Activated naive CD8-positive, alpha-beta T cell treated with anti-CD3 and anti-CD28 coated beads, Interleukin-2, amount 50 U/mL, for 24 hours (primary cell): ENCODE measurements at regions not wholly inside any gene's neighbourhood (a gene's known extent, or its start where the extent isn't known, plus 50 kb on each side); places are given as distances from the start of the nearest gene placed in this dataset.
A peak's percentile ranks its signal among the peaks of the same experiment; 100 is the strongest.

Source experiments
- ATAC-seq: fragments of 150-1000 bp; cut with Tn5 transposase; one replicate; pipeline ENCODE4 v1.10.0; 2021
- DNase-seq: peaks from one replicate; pipeline ENCODE4 v3.0.0; 2021
- H3K27ac Mint-ChIP-seq: one replicate; pipeline ENCODE4 v1.8.0; 2021; ENCODE audit warnings: mild to moderate bottlenecking, mixed read lengths
- H3K27me3 Mint-ChIP-seq: one replicate; pipeline ENCODE4 v1.8.0; 2021; ENCODE audit warnings: mixed read lengths
- H3K36me3 Mint-ChIP-seq: one replicate; pipeline ENCODE4 v1.8.0; 2021; ENCODE audit warnings: low read depth, mixed read lengths
- H3K4me1 Mint-ChIP-seq: one replicate; pipeline ENCODE4 v1.8.0; 2021; ENCODE audit warnings: mixed read lengths
- H3K4me3 Mint-ChIP-seq: one replicate; pipeline ENCODE4 v1.8.0; 2021; ENCODE audit warnings: mild to moderate bottlenecking, moderate library complexity, mixed read lengths
- H3K9me3 Mint-ChIP-seq: one replicate; pipeline ENCODE4 v1.8.0; 2021; ENCODE audit warnings: mixed read lengths

- Mint-ChIP-seq H3K4me3 (no peak overlapping the region), H3K27ac (no peak overlapping the region), H3K4me1 (no peaks in the 10 kb centered on the region), H3K36me3 (no peaks in the 10 kb centered on the region), H3K27me3 (no peaks in the 10 kb centered on the region), H3K9me3 (peaks cover 4% of the 10 kb centered on the region)
- DNase-seq (no peak), ATAC-seq (no peak)
These were observed 981.7 kb upstream of the B3GALT2 start for GRCh38 chr1:194167956-194168640.

GRCh38 chr1:194164755-194165154 is 978.3 kb upstream of the B3GALT2 start:
- no peak overlapping the region for H3K4me3 Mint-ChIP-seq
- ATAC-seq (no peak), DNase-seq (no peak)
- H3K27me3 Mint-ChIP-seq = no peaks in the 10 kb centered on the region
- H3K4me1 Mint-ChIP-seq = no peaks in the 10 kb centered on the region
- peaks cover 4% of the 10 kb centered on the region for H3K9me3 Mint-ChIP-seq
- H3K36me3 Mint-ChIP-seq = no peaks in the 10 kb centered on the region
- no peak overlapping the region for H3K27ac Mint-ChIP-seq

GRCh38 chr1:194161591-194161990 is 975.2 kb upstream of the B3GALT2 start:
- Mint-ChIP-seq H3K27ac (no peak overlapping the region), H3K9me3 (no peaks in the 10 kb centered on the region), H3K4me1 (no peaks in the 10 kb centered on the region), H3K36me3 (peaks cover 2% of the 10 kb centered on the region), H3K4me3 (no peak overlapping the region), H3K27me3 (no peaks in the 10 kb centered on the region)
- ATAC-seq = no peak
- no peak for DNase-seq

- no peak for DNase-seq
- Mint-ChIP-seq H3K27me3 (no peaks in the 10 kb centered on the region), H3K36me3 (peaks cover 2% of the 10 kb centered on the region), H3K4me1 (no peaks in the 10 kb centered on the region), H3K4me3 (no peak overlapping the region), H3K27ac (no peak overlapping the region), H3K9me3 (no peaks in the 10 kb centered on the region)
- ATAC-seq = no peak
These were observed 973.5 kb upstream of the B3GALT2 start for GRCh38 chr1:194159941-194160340.

GRCh38 chr1:194155962-194156361 is 969.5 kb upstream of the B3GALT2 start:
- H3K9me3 Mint-ChIP-seq = no peaks in the 10 kb centered on the region
- H3K27me3 Mint-ChIP-seq = no peaks in the 10 kb centered on the region
- H3K4me3 Mint-ChIP-seq = no peak overlapping the region
- peaks cover 2% of the 10 kb centered on the region for H3K36me3 Mint-ChIP-seq
- ATAC-seq (no peak), DNase-seq (no peak)
- H3K4me1 Mint-ChIP-seq = peaks cover 5% of the 10 kb centered on the region
- H3K27ac Mint-ChIP-seq = no peak overlapping the region

- H3K27me3 Mint-ChIP-seq = no peaks in the 10 kb centered on the region
- peak overlapping the region; percentile 60 for H3K4me3 Mint-ChIP-seq
- ATAC-seq (no peak), DNase-seq (no peak)
- no peaks in the 10 kb centered on the region for H3K36me3 Mint-ChIP-seq
- no peak overlapping the region for H3K27ac Mint-ChIP-seq
- peaks cover 7% of the 10 kb centered on the region for H3K4me1 Mint-ChIP-seq
- no peaks in the 10 kb centered on the region for H3K9me3 Mint-ChIP-seq
These were observed 964.6 kb upstream of the B3GALT2 start for GRCh38 chr1:194151056-194151455.

GRCh38 chr1:194150242-194150641 is 963.8 kb upstream of the B3GALT2 start:
- no peak for DNase-seq
- Mint-ChIP-seq H3K4me1 (peaks cover 7% of the 10 kb centered on the region), H3K9me3 (no peaks in the 10 kb centered on the region), H3K4me3 (no peak overlapping the region), H3K36me3 (no peaks in the 10 kb centered on the region), H3K27me3 (no peaks in the 10 kb centered on the region), H3K27ac (no peak overlapping the region)
- no peak for ATAC-seq

GRCh38 chr1:194133152-194133551 is 946.7 kb upstream of the B3GALT2 start:
- no peak for ATAC-seq

GRCh38 chr1:194118086-194118485 is 931.7 kb upstream of the B3GALT2 start:
- Mint-ChIP-seq H3K9me3 (no peaks in the 10 kb centered on the region), H3K36me3 (no peaks in the 10 kb centered on the region), H3K4me3 (no peak overlapping the region), H3K4me1 (no peaks in the 10 kb centered on the region), H3K27ac (no peak overlapping the region), H3K27me3 (no peaks in the 10 kb centered on the region)
- DNase-seq (no peak), ATAC-seq (no peak)

More at GRCh38 chr1:194133152-194133551, 946.7 kb upstream of the B3GALT2 start:
- Mint-ChIP-seq H3K27ac (no peak overlapping the region), H3K9me3 (peaks cover 4% of the 10 kb centered on the region), H3K27me3 (no peaks in the 10 kb centered on the region), H3K36me3 (no peaks in the 10 kb centered on the region), H3K4me1 (peaks cover 6% of the 10 kb centered on the region), H3K4me3 (no peak overlapping the region)
- DNase-seq = no peak

GRCh38 chr1:194117582-194117981 is 931.2 kb upstream of the B3GALT2 start:
- DNase-seq = no peak
- no peak overlapping the region for H3K27ac Mint-ChIP-seq

GRCh38 chr1:194114288-194114687 is 927.9 kb upstream of the B3GALT2 start:
- Mint-ChIP-seq H3K4me1 (no peaks in the 10 kb centered on the region), H3K9me3 (no peaks in the 10 kb centered on the region), H3K27ac (no peak overlapping the region), H3K4me3 (no peak overlapping the region), H3K36me3 (no peaks in the 10 kb centered on the region), H3K27me3 (no peaks in the 10 kb centered on the region)
- ATAC-seq = no peak
- no peak for DNase-seq

More at GRCh38 chr1:194117582-194117981, 931.2 kb upstream of the B3GALT2 start:
- no peak for ATAC-seq
- no peaks in the 10 kb centered on the region for H3K9me3 Mint-ChIP-seq
- H3K27me3 Mint-ChIP-seq = no peaks in the 10 kb centered on the region
- no peaks in the 10 kb centered on the region for H3K4me1 Mint-ChIP-seq
- H3K36me3 Mint-ChIP-seq = no peaks in the 10 kb centered on the region
- H3K4me3 Mint-ChIP-seq = no peak overlapping the region

GRCh38 chr1:194105381-194105780 is 919.0 kb upstream of the B3GALT2 start:
- Mint-ChIP-seq H3K4me3 (no peak overlapping the region), H3K27ac (no peak overlapping the region), H3K27me3 (no peaks in the 10 kb centered on the region), H3K36me3 (no peaks in the 10 kb centered on the region), H3K4me1 (no peaks in the 10 kb centered on the region), H3K9me3 (no peaks in the 10 kb centered on the region)
- DNase-seq (no peak), ATAC-seq (no peak)

- no peaks in the 10 kb centered on the region for H3K36me3 Mint-ChIP-seq
- H3K4me1 Mint-ChIP-seq = no peaks in the 10 kb centered on the region
- H3K9me3 Mint-ChIP-seq = no peaks in the 10 kb centered on the region
- DNase-seq (no peak), ATAC-seq (no peak)
- no peaks in the 10 kb centered on the region for H3K27me3 Mint-ChIP-seq
- no peak overlapping the region for H3K27ac Mint-ChIP-seq
- H3K4me3 Mint-ChIP-seq = no peak overlapping the region
These were observed 917.9 kb upstream of the B3GALT2 start for GRCh38 chr1:194104247-194104844.

GRCh38 chr1:194103516-194104246 is 917.3 kb upstream of the B3GALT2 start:
- Mint-ChIP-seq H3K4me3 (no peak overlapping the region), H3K36me3 (no peaks in the 10 kb centered on the region), H3K27ac (no peak overlapping the region), H3K4me1 (no peaks in the 10 kb centered on the region), H3K9me3 (no peaks in the 10 kb centered on the region), H3K27me3 (no peaks in the 10 kb centered on the region)
- peak; percentile 28 for ATAC-seq
- no peak for DNase-seq

GRCh38 chr1:194103101-194103500 is 916.7 kb upstream of the B3GALT2 start:
- H3K27ac Mint-ChIP-seq = no peak overlapping the region
- DNase-seq (no peak), ATAC-seq (no peak)
- H3K36me3 Mint-ChIP-seq = no peaks in the 10 kb centered on the region
- no peak overlapping the region for H3K4me3 Mint-ChIP-seq
- no peaks in the 10 kb centered on the region for H3K27me3 Mint-ChIP-seq
- H3K9me3 Mint-ChIP-seq = no peaks in the 10 kb centered on the region
- H3K4me1 Mint-ChIP-seq = no peaks in the 10 kb centered on the region
